ENCODE measurements at regions not wholly inside any gene's neighbourhood (a gene's known extent, or its start where the extent isn't known, plus 50 kb on each side); places are given as distances from the start of the nearest gene placed in this dataset.

DNA sequence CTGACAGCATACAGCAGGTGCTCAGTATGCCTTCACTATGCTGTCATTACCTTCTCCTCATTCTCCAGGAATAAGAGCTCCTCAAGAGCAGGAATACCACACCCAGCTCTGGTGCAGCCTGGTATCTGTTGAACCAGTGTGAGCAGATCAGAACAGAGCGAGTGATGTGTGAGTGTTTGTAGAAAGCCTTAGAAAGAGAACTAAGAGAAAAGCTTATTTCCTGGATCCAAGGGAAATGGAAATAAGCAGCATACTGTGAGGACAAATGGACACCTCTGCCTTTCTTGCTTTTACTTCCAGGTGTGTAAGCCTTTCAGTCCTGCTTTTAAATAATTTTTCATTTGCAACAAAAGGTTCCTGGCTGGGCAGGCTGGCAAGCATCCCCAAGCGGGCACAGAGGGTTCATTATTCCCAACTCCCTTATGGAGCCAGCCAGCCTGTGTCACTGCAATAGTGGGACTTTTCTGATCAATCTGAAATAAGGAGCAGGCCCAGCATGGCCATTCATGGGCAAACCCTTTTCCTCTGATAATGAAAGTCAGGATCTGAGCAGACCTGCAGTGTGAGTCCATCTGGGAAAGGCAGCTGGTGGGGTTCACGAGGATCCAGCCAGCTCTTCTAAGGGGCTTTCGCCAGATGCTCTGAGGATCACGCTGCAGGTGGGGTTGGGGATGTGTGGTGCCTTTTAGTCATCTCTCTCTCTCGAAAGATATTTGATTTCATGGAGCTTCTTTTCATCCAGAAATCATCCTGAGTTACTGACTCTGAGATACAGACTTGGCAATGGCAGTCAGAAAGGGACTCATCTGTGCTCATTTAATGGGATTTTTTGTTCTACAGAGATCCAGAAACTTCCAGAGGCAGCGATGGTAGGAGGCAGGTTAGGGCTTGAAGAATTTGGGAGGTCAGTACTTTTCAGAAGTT, 594.9 kb upstream of the CFAP20DC start:
- no peak for DNase-seq

- DNase-seq, result peak; percentile 40
These were observed 591.5 kb upstream of the CFAP20DC start for GRCh38 chr3:59641169-59641899.

DNA sequence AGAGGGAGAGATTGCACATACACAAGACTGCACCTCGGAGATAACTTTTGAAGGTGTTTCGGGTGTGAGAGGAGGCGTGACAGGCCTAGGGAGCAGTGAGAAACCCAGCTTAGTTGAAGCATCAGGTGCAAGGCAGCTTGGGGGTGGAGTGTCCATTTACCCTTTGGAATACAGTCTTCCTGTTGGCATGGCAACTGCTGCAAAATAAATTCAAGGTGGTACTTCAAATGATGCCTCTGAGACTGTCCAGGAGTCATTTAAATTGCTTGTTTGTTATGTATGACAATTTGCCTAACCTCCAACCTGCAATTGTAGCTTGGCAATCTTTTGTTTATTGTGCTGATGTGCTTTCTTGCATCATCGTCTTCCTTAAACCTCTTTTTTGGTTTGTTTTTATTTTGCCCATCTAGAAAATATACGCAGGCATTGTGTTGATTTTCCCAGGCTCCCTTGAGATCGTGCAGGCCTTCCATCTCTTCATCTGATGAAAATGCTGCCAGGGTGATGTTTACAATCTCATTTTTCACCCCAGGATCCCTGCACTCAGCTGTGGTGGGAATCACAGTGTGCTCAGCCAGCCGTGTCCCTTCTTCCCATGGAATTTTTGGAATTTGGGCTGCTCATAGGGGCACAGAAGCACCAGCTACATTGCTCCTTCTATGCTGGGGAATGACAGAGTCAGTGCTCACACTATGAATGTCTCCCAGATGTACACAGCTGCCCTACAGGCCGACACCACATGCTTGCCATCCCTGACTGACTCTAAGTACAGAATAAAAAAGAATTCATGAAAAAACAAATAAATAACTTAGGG, 583.1 kb upstream of the CFAP20DC start:
- no peak for DNase-seq

DNA sequence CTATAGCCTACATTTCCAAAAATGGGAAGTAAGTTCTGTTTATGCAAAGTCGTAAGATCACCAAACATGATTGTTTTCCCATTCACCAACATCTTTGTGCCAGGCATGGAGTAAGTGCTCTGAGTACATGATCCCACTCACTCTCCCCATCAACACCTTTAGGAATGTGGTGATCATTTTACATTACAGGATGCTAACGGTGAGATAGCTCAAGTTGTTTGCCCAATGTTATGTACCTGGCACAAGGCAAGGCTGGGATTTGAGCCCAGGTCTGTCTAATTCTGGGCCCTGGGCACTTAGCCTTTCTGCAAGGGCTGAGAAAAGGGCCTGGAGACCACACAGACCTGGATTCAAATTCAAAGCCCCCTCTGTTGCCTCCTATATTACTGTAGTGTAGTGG, 581.7 kb upstream of the CFAP20DC start:
- DNase-seq, result no peak

GRCh38 chr3:59621037-59621436, 571.2 kb upstream of the CFAP20DC start:
- no peak for DNase-seq

GRCh38 chr3:59620325-59620724, 570.5 kb upstream of the CFAP20DC start:
- DNase-seq, result peak; percentile 32

- no peak for DNase-seq
These were observed 562.6 kb upstream of the CFAP20DC start for GRCh38 chr3:59612444-59612715.

- DNase-seq, result no peak
These were observed 562.0 kb upstream of the CFAP20DC start for GRCh38 chr3:59611649-59612443.

DNA sequence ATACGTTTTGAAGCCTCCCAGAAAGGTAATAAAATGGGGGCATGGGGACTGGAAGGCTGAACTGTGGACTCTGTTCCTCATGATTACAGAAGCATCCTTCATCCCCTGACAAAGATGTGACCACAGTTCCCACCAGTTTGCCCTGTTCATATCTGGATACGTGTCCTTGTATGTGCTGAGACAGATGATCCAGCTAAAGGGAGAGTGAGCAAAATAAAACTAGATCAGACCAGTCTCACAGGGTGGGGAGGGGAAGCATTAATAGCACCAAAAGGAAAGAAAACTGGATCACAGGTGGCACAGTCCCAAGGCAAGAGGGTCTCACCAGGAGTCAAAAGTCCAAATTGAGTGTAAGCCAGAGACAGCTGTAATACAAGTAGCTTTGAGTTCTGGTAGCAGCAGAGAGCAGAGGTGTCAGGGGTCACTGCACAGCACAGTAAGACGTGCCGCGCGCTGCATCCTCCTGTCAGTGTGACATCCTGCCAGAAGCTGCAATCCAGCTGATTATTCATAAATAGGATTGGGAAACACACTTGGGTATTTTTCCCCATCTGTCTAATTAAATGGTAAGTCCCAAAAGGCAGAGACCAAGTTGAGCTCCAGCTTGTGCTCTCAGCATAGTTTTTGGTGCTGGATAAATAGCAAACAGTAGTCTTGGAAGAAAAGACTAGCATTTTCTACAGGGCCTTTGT, 560.0 kb upstream of the CFAP20DC start:
- no peak for DNase-seq

- no peak for DNase-seq
These were observed 558.5 kb upstream of the CFAP20DC start for GRCh38 chr3:59608356-59608755.

DNA sequence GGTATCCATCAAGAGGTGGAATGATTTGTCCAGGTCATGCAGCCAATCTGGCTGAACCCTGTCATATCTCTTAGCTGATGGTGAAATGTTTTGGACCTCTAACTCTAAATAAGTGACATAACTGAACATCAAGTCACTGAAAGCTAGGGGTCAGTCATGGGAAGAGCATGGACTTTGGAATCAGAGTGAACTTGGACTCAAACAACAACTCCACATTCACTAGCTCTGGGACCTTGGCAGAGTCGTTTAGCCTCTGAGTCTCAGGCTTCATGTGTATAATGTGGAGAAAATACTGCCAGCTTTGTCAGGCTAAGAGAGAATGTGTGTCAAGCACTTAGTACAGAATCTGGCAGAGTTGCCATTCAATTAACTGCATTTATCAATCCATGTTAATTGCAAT, 557.8 kb upstream of the CFAP20DC start:
- no peak for DNase-seq

DNA sequence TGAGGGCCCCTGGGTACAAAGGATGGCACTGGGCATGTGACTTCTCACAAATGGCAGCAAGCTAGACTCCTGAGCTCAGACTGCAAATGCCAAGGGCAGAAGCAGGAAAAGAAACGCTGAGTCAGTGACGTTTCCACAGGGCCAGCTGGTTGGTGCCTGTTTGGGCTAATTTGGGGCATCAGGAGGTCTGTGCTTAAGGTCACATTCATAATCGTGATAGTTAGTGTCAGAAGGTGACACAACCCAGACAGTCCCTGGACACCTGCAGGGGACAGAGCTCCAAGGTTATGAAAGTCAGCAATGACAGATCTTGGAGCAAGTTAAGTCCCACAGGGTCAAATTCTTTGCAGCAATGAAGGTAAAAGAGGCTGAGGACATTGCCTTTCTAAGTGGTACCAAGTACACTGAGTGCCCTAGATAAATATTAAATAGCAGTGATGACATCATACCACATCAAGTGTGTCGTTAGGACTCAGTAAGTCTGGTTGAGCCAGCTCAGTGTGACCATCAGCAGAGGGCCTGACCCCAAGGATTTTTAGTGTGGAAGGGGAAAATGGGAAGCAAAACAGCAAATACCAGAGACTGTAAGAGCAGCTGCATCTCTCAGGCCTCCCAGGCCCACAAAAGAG, 556.9 kb upstream of the CFAP20DC start:
- no peak for DNase-seq

GRCh38 chr3:59605944-59606534, 556.2 kb upstream of the CFAP20DC start:
- no peak for DNase-seq

DNA sequence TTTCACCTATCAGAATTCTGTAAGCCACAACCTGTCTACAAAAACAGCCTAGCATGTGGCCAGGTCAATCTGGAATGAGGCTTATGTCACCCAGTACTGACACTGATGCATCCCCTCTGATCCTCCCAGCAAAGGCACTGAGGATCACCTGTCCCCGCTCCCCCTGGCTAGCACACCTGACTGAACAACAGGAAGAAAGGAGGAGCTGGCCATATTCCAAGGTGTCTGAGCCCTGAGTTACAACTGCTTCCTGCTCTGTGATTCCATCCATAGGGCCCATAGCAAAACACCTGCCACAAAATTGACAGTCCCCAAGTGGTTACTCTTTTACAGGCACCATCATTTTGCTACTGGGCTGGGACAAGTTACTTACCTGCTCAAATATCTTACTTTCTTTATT, 555.5 kb upstream of the CFAP20DC start:
- DNase-seq, result no peak

DNA sequence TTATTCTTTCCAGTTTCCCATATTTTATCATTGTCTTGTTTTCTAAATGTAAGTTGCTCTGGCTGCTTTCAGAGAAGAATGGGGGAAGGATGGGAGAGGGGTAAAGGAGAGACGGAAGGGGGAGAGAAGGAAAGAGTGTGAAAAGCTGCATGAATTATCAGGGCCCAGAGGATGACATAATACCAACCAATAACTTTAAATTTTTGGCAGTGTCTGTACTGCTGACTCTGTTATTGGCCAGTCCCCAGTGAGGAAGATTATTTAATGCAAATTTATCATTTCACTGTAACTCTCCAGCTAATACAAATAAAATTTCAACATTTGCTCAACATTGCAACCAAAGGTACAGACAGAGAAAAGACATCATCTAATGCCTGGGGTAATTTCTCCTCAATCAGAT, 551.7 kb upstream of the CFAP20DC start:
- peak; percentile 25 for DNase-seq

- no peak for DNase-seq
These were observed 550.8 kb upstream of the CFAP20DC start for GRCh38 chr3:59600631-59601030.

DNA sequence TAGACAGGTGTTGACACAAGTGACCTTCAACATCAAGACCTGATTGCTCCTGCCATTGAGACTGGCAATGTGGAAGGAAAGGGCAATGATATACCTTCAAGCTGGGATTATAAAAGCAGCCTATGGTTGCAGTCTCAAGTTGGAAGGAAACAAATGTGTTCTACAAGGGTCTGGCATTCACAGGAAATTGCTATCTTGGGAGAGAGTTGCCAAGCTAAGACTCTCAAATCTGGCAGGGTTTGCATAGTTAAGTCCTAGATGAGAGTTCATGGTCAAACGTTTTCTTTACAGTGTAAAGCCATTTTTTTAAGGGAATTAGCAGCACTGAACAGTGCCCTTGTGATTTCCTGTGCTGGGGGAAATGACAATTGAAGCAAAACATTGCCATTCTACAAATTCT, 546.9 kb upstream of the CFAP20DC start:
- no peak for DNase-seq

GRCh38 chr3:59595830-59596229, 546.0 kb upstream of the CFAP20DC start:
- no peak for DNase-seq

- no peak for DNase-seq
These were observed 543.6 kb upstream of the CFAP20DC start for GRCh38 chr3:59593380-59593779.

DNA sequence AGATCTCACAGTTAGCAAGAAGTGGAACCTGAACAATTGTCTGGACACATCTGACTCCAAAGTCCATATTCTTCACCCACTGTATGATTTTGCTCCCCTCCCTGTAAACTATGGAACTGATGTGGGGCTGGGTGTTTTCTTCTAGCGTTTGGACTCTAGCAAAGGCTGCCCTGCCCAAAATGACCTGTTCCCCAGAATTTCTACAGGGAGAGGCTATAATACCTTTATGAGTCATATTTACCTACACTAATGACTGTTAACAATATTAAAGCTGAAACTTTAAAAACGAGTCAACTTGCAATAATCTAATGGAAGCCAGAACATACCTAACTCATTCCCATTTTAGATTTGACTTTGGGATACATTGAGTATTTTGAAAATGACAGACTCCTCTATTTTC, 531.2 kb upstream of the CFAP20DC start:
- DNase-seq, result no peak

- no peak for DNase-seq
These were observed 530.7 kb upstream of the CFAP20DC start for GRCh38 chr3:59580499-59580898.
